Stimulated activated naive CD4-positive, alpha-beta T cell treated with Interleukin-2 at 50 U/mL for 16 hours (primary cell): ENCODE measurements at regions not wholly inside any gene's neighbourhood (a gene's known extent, or its start where the extent isn't known, plus 50 kb on each side); places are given as distances from the start of the nearest gene placed in this dataset.
"Not testable (repeated sequence)": the region's sequence is repeated elsewhere in the genome, so short reads cannot be mapped to it uniquely, and the experiment has no call there.

Experiments used
- DNase-seq: peaks from one replicate; lab custom pipeline; 2025; lab: John Stamatoyannopoulos, UW

DNA sequence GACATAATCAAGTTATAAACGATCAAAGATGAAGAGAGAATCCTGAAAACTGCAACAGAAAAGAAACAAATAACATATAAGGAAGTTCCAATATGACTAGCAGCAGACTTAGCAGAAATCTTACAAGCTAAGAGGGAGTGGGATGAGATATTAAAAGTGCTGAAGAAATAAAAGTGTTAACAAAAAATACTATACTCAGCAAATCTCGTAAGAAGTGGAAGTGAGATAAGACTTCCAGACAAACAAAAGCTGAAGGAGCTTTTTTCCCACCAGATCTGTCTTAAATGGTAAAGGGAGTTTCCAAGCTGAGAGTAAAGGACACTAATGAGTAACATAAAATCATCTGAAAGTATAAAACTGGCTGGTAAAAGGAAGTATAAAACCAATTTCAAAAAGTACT, 2036.0 kb upstream of the C9orf72 start:
- no peak for DNase-seq

DNA sequence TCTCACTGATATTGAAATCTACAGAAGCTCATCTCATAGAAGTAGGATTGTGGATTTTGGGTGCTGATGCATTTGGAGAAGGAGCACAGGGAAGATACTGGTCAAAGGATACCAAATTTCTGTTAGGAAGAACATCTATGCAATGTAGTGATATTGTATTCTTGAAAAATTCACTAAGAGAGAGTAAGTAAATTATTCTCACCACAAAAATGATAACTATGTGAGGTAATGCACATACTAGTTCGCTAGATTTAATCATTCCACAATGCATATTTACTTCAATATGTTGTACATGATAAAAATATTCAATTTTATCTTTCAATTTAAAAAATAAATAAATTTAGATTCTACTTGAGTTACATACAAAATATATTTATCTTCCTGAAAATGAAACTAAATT, 2040.5 kb upstream of the C9orf72 start:
- no peak for DNase-seq

DNA sequence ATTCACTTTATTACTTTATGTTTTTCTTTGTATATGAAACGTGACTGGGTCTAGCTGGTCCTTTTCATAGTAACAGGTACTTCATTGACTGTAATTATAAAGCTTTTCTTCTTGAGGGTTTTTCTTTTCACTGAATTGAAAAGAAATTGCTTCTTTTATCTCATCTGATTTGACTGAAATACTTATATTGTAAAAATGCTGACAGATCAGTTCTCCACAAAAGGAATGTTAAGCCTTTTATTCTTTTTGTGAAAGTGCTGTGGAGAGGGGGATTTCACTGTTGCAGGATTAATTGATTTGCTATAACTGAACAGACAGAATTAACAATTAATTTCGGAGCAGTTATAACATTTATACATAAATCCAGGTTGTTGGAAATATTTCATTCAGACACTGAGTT, 2043.6 kb upstream of the C9orf72 start:
- DNase-seq = no peak

DNA sequence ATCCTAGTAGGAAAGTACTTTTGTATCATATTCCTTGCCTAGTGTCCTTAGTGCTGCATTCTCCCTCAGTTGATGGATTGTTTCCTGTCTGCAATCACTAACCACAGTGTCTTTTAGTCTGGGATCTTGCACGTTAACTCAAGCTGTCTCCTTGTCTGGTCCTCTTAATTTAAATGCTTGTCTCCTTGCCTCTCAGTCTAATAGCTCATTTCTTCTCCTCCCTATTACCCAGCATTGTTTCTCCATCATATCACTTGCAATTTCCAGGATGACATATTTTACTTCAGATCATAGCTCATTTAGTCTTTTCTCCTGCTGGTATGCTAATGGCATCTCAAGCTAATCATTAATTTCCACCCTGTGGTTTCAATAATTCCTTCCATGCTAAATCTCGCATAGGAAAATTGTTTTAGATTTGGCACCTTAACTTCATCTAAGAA, 2052.0 kb upstream of the C9orf72 start:
- no peak for DNase-seq

DNA sequence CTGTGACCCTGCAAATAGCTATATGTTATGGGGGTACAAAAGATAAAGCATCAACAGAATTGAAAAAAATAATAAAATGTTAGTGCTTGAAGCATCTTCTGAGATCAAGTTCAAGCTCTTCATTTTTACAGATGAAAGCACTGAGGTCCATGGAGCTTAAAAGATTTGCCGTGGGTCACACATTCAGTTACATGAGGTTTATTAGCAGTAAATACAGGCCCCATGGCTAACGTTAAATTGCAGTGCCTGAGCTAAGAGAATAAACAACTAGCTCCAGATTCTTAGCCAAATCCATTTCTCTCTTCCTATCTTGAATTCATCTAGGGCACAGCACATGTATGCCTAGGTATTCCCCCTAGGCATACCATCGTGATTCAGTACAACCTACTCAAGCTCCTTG, 2052.7 kb upstream of the C9orf72 start:
- DNase-seq = no peak

DNA sequence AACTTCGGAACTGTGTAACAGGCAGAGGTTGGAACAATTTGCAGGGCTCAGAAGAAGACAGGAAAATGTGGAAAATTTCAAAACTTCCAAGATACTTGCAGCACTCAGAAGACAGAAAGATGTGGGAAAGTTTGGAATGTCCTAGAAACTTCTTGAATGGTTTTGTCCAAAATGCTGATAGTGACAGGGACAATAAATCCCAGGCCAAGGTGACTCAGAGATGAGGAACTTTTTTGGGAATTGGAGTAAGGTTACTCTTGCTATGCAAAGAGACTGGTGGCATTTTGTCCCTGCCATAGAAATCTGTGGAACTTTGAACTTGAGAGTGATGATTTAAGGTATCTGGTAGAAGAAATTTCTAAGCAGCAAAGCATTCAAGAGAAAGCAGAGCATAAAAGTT, 2055.6 kb upstream of the C9orf72 start:
- not testable (repeated sequence) for DNase-seq

DNA sequence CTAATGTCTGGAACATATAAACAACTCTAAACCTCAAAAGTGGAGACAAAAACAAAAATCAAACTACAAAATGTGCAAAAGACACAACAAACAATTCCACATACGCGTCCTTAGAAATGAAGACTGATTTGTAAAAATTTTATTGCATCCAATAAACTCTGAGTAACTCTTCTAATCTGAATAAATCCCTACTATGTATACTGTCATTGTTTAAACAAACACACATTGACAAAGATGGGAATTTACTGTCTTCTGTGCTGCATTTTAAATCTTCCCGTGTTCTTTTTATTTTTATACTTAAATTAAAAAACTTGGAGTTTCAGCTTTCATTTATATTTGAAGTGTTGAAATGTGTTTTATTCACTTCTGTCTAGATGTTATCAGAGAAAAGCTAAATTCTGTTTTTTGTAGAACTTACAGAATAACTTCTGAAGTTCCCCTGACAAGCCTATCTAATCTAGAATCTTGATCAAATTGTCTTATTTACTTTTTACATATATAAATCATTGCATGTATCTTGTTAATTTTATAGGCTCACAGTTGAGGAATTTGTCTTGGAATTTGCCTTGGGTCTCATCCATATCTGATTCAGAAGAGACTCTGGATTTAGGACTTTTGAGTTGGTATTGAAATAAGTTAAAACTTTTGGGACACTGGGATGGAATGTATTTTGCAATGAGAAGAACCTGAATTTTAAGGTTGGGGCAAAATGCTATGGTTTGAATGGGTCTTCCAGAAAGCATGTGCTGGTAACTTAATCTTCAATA, 2064.4 kb upstream of the C9orf72 start:
- DNase-seq = no peak

DNA sequence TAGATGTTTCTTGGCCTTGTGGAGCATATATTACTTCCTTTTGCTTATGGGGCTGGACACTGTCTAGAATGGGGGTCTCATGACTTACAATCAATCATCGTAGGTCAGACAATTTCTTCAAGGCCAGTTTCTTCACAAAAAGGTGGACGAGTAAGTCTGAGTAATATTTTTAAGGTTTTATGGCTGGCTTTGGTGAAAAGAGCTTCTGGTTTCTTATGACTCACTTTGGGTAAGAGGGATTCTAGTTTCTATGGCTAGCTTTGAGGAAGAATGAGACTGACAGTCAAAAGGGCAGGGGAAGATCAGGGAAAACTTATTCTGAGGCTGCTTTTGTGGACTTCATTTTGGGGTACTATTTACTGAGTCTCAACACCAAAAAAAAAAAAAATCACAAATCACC, 2067.2 kb upstream of the C9orf72 start:
- no peak for DNase-seq

DNA sequence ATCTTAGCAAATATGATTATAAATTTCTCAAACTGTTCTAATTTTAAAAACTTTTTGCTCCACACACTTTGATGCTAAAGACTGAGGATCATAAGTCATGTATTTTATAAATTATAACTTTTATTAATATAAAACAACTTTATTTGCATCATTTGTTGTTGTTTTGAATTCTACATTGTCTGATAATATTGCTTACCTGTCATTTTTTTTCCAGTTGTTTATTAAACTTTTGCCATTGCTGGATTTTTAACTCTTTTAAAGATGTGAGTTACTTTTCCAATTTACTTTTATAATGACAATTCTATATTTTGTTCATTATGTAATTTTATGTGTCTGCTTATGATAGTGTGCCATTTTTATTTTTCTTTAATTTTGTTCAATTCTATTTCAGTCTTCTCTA, 2071.2 kb upstream of the C9orf72 start:
- DNase-seq = no peak

DNA sequence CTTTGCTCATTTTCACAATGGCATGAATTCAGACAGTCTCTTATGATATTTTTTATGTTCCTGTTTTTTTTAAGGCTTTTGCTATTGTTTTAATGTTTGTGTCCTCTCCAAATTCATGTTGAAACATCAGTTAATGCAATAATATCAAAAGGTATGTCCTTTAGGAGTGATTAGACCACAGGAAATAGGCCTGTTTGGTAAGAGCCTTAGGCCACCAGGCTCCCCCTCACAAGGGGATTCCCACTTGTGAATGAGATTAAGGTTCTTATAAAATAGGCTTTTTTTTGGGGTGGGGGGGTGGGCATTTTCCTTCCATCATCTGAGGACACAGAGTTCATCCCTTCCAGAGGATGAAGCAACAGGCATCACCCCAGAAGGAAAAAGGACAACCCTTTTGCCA, 2074.2 kb upstream of the C9orf72 start:
- no peak for DNase-seq

DNA sequence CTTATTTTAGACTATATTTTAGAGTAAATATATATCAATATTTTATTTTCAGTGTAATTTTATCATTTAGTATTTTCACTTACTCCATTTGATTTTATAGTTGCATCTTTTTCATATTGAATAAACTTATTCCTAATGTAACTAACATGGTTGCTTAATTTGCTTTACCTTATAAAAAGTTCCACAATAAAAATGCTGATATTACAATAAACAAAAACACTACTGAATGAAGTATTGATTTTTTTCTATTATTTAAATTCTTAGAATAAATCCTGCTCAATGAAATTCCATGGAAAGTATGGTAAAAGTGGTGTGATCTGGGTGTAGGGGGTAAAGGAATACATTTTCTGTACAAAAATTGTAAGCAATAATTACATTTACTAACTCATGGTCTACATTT, 2074.9 kb upstream of the C9orf72 start:
- no peak for DNase-seq

DNA sequence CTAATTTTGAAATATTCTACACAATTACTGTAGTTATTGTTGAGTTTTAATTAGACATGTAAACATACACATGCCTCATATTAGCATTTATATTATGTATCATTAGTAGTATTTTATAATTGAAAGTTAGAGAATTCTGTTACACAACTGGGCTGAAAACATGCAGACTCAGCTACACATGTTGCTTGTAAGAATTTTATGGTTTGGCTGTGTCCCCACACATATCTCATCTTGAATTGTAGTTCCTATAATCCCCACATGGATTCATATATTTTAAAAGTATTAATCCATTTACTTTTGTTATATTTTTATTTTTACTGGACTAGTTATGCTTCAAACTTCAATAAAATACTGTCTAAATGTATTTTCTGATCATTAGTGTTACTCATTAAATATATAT, 2075.3 kb upstream of the C9orf72 start:
- DNase-seq = no peak

DNA sequence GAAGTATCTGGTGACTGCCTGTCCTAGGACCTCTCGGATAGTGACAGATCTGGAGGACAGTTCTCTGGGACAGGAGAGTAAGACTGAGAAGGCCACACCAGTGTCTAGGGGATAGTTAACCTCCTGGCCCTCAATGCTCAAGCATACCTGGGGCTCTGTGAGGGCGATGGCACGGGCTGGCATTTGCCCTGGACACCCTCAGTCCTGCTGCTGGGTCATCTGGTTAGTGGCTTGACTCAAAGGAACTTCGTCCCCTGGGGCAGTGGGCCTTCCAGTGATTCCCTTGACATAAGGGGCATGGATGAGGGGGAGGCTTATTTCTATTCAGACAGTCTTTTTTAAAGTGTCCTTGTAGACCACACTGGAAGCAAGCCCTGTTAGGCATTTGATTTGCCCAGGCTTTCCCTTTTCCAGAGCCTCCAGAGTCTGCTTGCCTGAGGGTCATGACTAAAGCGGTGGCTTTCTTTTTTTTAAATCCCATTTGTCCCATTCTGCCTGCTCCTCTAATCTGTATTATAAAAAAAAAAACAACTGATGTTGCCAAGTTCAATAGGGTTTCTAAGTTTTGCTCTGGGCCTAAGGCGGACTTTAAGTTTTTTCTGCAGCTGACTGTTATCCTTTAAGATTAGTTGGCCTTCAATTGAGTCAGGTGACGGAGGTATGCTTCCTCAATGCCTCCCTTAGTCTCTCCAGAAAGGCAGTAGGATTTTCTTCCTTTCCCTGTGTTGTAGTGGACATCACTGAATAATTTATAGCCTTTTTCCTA, 2083.5 kb upstream of the C9orf72 start:
- no peak for DNase-seq

DNA sequence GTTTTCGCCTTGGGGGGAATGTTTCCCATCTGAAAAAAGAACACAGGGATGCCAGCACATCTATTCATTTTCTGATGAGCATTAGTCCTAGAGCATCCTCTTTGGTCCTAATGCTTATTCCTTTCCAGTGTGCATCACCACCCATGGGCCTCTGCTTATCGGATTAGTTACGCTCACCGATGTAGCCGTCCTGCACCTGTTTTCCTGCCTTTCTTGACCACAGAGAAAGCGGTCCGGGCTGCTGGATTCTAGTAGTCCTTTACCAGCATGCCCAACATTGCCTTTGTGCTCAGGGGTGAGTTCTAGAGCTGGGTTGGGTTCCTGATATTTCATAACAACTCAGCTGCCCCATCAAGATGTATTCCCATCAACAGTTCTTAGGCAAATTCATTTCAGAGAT, 2084.5 kb upstream of the C9orf72 start:
- no peak for DNase-seq

DNA sequence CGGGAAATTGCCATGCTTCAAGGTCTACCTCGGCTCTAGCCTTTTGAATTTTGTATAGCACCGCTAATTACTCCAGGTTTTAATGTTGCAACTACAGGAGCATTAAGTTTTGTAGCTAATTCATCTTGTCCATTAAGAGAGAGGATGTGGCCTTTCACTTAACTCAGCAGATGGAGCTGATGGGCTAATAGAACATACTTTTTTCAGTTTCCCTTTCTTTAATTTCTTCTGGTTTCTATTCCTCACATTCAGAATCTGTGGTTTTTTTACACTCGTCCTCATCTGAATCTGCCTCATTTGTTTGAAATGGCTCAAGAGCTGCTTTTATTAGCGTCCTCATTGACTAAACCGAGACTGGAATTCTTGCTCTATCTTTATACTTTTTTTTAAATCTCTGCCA, 2085.7 kb upstream of the C9orf72 start:
- no peak for DNase-seq

DNA sequence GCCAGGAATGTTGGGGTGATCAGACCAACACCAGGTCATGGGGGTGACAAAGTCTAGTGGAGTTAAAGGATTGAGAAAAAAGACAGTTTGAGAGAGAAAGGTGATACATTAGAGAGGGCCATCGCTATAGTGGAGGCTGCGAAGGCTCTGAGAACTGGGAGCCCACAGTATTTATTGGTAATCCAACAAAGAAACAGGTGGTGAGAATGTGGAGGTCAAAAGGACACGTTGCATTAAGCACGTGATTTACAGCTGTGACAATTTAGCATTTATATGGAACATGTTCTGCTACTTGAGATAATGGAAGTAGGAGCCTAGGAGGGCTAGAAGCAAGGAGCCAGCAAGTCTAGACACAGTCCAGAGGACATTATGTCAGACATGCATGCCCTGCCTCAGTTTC, 2086.5 kb upstream of the C9orf72 start:
- DNase-seq = no peak

DNA sequence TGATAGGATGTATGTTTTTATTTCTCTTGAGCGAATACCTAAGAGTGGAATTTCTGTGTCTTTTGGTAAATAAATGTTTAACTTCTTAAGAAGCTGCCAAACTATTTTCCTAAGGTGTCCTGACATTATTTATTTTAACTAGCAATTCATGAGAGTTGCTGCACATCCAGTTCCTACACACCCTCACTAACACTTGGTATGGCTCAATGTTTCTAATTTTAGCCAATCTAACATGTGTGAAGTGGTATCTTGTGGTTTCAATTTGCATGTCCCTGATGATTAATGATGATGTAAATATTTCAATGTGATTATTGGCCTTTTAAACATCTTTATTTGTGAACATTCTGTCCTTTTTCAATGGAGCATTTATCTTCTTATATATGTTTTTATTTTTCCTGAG, 2095.5 kb upstream of the C9orf72 start:
- no peak for DNase-seq

DNA sequence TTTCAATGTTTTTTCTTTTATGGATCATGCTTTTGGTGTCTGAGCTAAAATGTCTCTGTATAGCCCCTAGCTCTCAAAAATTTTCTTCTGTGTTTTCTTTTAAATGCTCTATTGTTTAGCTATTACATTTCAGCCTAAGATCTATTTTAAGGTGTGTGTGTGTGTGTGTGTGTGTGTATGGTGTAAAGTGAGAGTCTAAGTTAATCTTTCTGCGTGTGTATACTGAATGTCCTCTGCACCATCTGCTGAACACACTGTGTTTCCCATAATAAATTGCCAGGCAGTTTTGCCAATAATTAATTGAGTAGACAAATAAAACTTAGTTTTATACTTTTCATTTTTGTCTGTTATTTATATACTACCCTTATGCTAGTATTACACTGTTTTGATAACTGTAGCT, 2096.3 kb upstream of the C9orf72 start:
- DNase-seq = no peak

DNA sequence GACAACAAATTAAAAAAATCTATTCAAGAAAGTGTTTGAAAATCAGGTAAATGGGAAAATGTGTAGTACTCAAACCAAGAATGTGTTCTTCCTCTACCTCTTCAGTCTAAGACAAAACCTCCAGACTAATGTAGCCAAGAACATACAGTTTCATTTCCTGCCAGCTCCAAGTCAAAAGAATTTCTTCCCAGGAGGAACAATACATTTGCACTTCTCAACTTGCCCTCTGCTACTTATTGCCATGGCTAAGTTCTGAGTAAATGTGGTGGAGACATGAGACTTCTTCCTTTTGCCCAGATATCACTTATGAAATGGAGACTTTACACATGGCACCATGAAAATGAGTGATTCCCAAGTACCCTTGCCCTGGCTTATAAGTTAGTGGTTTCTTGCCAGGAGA, 2112.2 kb upstream of the C9orf72 start:
- no peak for DNase-seq

DNA sequence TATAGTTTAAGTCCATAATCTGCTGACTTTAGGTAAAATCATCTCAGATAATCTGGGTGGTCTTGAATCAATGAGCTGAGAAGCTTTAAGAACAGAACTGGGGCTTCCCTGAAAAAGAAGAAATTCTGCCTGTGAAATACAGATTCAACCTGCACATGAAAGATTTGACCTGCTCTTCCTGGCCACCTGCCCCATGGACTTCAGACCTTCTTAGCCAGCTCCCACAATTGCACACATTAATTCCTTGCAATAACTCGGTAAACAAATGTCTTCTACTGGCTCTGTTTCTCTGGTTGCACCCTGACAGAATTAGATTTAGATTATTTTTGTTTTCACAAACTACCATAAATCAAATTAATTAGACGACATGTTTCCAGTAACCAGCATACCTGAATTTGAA, 2117.9 kb upstream of the C9orf72 start:
- DNase-seq = no peak

DNA sequence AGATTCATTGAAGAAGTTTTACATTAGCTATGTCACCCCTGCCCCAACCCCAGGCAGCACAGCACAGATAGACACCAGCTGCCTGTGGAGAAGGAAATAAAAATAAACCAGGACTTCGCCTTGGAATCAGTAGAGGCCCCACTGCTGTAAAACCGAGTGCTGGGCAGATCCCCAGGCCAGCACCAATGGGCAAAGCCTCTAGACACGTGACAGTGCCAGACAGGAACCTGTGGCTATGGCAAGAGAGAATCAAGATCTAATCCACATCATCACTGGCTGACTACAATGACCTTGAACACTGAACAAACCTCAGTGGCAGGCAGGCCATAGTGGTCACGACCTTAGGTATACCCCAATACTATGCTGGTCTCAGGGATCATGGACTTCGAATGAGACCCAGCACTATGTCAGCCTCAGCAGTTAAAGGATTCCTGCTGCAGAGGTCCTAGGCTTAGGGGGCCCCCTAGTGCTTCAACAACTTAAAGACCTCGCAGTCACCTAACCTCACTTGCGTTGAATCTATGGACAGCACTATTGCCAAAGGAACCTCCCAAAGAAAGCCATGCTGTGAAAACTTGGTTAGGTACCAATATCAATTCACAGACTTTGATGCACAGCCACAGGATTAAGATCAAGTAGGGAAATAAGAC, 2118.6 kb upstream of the C9orf72 start:
- DNase-seq = no peak

DNA sequence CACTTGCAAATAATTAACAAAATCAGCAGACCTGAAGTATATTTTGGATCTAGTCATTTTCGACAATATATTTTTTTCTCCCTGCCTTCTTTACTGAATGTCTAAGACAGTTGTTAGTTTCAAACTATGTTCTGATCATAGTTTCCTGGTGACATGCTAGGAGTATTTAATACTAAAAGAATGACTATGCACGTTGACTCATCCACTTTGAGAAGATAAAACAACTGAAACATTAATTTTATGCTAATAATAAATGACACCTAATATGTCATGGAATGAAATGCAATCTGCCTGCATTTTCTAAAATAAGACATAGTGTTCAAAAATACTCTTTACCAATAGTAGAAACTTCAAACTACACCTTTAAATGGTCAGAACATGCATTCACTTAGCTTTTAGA, 2123.7 kb upstream of the C9orf72 start:
- no peak for DNase-seq

DNA sequence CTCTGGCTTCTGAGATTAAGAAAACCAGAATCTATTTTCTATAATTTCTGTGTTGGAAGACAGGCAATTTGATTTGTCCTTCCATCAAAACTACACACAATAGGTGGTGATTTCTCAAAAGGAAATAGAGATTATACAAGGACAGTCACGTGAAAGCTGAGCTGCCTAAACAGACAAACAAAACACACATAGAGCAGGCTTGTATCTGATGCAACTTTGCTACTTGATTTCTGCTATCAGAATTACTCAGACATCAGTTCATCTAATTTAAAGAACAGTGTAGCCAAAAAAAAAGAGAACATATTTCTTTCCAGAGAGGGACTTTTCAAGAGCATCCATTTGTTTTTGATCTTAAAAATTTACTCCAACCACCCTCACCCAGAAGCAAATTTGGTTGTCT, 2128.3 kb upstream of the C9orf72 start:
- no peak for DNase-seq
